Smooth muscle cell (in vitro differentiated cells): ENCODE measurements at regions not wholly inside any gene's neighbourhood (a gene's known extent, or its start where the extent isn't known, plus 50 kb on each side); places are given as distances from the start of the nearest gene placed in this dataset.
A peak's percentile ranks its signal among the peaks of the same experiment; 100 is the strongest.

ENCODE experiments used
- DNase-seq: peaks from one replicate; lab custom pipeline; 2025; ENCODE audit not compliant: unreplicated experiment; lab: John Stamatoyannopoulos, UW
- H2AFZ ChIP-seq: fragments of 200-600 bp; sonication (generic); 2 replicates; pipeline ENCODE4 v1.6.0; 2016; ENCODE audit warnings: antibody characterized with exemption, low read depth, mild to moderate bottlenecking
- H3F3A ChIP-seq: fragments of 200-600 bp; sonication (generic); 2 replicates; pipeline ENCODE4 v1.6.0; 2017; ENCODE audit warnings: antibody characterized with exemption, low read depth
- H3K27ac ChIP-seq: fragments of 200-600 bp; sonication (generic); 2 replicates; pipeline ENCODE4 v1.5.1; 2016; ENCODE audit warnings: low read depth, mild to moderate bottlenecking
- H3K27me3 ChIP-seq: fragments of 200-600 bp; sonication (generic); 2 replicates; pipeline ENCODE4 v1.6.1; 2016; ENCODE audit warnings: low read depth, mild to moderate bottlenecking
- H3K36me3 ChIP-seq: fragments of 200-600 bp; sonication (generic); 2 replicates; pipeline ENCODE4 v1.5.1; 2016; ENCODE audit warnings: low read depth
- H3K4me1 ChIP-seq: fragments of 200-600 bp; sonication (generic); 2 replicates; pipeline ENCODE4 v1.5.1; 2016; ENCODE audit warnings: low read depth
- H3K4me2 ChIP-seq: fragments of 200-600 bp; sonication (generic); 2 replicates; pipeline ENCODE4 v1.6.0; 2016; ENCODE audit warnings: mild to moderate bottlenecking
- H3K4me3 ChIP-seq: fragments of 200-600 bp; sonication (generic); 2 replicates; pipeline ENCODE4 v1.5.1; 2016; ENCODE audit warnings: mild to moderate bottlenecking
- H3K79me2 ChIP-seq: fragments of 200-600 bp; sonication (generic); 2 replicates; pipeline ENCODE4 v1.6.0; 2016; ENCODE audit warnings: low read depth, mild to moderate bottlenecking
- H3K9ac ChIP-seq: fragments of 200-600 bp; sonication (generic); 2 replicates; pipeline ENCODE4 v1.6.0; 2016; ENCODE audit warnings: low read depth
- H3K9me3 ChIP-seq: fragments of 200-600 bp; sonication (generic); replicated peaks from 2 replicates; pipeline ENCODE4 v1.5.1; 2016; ENCODE audit warnings: low read depth
- H4K20me1 ChIP-seq: fragments of 200-600 bp; sonication (generic); 2 replicates; pipeline ENCODE4 v1.6.0; 2016; ENCODE audit warnings: low read depth
- WGBS: methylation state at CpG from one replicate; pipeline ENCODE4 v1.1.7; 2016; ENCODE audit warnings: low lambda C conversion rate; 5-methylcytosine and 5-hydroxymethylcytosine counted together
- TF ChIP-seq, protein P1 (sequence below): fragments of 200-600 bp; sonication (generic); IDR thresholded peaks from 2 replicates; pipeline ENCODE4 v1.5.1; 2017; ENCODE audit warnings: borderline replicate concordance, mild to moderate bottlenecking, antibody characterized with exemption; ENCODE audit not compliant: insufficient read depth, poor library complexity, severe bottlenecking

DNA sequence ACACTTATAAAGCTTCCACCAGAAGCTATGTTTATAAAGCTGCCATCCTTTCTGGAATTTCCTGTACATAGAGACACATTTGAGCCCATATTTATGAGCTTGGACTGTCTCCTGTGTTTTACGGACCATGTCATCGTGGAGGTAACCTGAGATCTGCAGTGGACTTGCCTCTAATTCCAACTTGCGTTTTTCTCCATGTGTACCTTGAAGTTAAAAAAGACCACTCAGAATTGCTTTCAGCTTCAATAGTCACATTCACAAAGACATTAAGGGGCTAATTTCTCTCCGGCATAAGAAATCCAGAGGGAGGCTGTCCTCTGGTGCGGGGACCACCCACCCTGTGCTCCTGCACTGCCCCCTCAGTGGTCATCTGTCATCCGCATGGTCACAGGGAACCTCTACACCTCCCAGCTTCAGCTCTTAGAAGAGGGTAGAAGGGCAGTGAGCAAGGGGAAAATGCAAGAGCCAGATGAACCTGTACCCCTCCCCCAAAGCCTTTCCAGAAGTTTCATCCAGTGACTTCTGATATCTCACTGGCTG, 521.4 kb upstream of the CAMK1G start:
- Histone ChIP-seq H3K36me3 (no peaks in the 10 kb centered on the region), H3K27me3 (no peaks in the 10 kb centered on the region), H3K4me1 (peaks cover 21% of the 10 kb centered on the region), H2AFZ (no peak overlapping the region), H4K20me1 (no peaks in the 10 kb centered on the region), H3K4me3 (no peak overlapping the region), H3K9me3 (no peaks in the 10 kb centered on the region), H3K4me2 (no peak overlapping the region), H3F3A (peaks cover 3% of the 10 kb centered on the region), H3K79me2 (no peaks in the 10 kb centered on the region), H3K27ac (no peak overlapping the region), H3K9ac (no peak overlapping the region)
- no peak for DNase-seq
- TF ChIP-seq, protein P1, sequence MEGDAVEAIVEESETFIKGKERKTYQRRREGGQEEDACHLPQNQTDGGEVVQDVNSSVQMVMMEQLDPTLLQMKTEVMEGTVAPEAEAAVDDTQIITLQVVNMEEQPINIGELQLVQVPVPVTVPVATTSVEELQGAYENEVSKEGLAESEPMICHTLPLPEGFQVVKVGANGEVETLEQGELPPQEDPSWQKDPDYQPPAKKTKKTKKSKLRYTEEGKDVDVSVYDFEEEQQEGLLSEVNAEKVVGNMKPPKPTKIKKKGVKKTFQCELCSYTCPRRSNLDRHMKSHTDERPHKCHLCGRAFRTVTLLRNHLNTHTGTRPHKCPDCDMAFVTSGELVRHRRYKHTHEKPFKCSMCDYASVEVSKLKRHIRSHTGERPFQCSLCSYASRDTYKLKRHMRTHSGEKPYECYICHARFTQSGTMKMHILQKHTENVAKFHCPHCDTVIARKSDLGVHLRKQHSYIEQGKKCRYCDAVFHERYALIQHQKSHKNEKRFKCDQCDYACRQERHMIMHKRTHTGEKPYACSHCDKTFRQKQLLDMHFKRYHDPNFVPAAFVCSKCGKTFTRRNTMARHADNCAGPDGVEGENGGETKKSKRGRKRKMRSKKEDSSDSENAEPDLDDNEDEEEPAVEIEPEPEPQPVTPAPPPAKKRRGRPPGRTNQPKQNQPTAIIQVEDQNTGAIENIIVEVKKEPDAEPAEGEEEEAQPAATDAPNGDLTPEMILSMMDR = no peak
- 90% methylated on average over 6 of the region's 6 CpGs for WGBS

DNA sequence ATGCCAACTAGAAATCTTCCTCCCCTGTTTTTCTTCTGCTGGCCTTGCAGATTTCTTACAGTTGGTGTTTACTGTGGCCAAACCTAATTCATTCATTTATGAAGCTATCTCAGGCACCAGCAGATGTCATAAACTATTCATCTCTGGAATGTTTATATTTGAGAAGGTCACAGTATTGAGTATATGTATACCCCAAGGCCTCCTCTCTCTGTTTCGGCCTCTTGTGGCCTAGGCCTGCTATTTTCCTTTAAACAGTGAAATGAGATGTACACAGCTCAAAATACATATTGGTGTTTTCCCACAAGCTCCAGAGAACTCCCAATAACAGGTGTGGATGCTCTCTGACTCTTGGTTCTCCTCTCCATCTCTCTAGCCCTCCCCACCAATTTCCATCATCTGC, 520.7 kb upstream of the CAMK1G start:
- H3K27ac ChIP-seq = no peak overlapping the region
- TF ChIP-seq, protein P1 = no peak

DNA sequence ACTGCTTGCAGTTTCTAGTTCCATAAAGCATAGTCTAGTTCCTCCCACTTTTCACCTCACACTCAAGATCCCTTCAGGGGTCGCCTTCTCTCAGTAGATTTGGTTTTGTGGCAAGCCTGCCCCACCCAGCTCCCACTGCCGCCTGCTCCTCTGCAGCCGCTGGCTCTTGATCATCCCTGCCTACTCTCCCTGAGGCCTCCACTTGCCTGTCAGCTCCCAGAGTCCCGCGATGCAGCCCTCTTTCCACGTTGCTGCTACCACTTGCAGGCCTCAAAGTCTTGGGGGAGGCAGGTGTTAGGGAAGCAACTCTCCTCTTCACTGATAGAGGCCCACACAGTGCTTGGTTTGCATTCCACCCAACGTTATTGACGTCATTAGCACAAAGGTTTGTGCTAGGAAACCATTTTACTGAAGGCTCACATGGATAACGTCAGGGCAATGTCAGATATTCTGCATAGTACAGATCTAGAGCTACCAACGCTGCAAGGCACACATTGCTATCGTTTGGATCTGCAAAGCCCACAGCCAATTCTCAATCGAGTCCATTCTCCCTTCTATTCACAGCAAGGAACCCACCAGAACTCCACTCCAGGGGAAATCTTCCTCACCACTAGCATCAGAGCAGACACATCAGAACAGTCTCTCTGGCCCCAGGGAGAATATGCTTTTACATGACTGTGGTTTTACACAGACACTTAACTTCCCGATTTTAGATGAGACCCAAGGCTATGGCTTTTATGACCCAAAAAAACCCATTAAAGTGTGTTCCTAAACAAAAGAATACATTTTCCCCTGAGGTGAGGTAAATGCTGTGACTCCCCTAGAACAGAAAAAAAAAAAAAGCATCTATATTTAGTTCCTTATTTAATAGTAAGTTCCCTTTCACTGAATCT, 519.5 kb upstream of the CAMK1G start:
- Histone ChIP-seq H3K4me1 (peaks cover 21% of the 10 kb centered on the region), H3K4me2 (no peak overlapping the region), H4K20me1 (no peaks in the 10 kb centered on the region), H3K9ac (no peak overlapping the region), H3F3A (peaks cover 3% of the 10 kb centered on the region), H3K27ac (peak overlapping the region; percentile 32), H2AFZ (no peak overlapping the region), H3K9me3 (no peaks in the 10 kb centered on the region), H3K36me3 (no peaks in the 10 kb centered on the region), H3K79me2 (no peaks in the 10 kb centered on the region), H3K4me3 (no peak overlapping the region), H3K27me3 (no peaks in the 10 kb centered on the region)
- no peak for DNase-seq
- 57% methylated on average over 13 of the region's 13 CpGs for WGBS
- TF ChIP-seq, protein P1 = no peak

More for the DNA sequence above, 520.7 kb upstream of the CAMK1G start:
- Histone ChIP-seq H2AFZ (no peak overlapping the region), H3K79me2 (no peaks in the 10 kb centered on the region), H3K9me3 (no peaks in the 10 kb centered on the region), H3K36me3 (no peaks in the 10 kb centered on the region), H4K20me1 (no peaks in the 10 kb centered on the region), H3K4me1 (peaks cover 21% of the 10 kb centered on the region), H3K4me2 (no peak overlapping the region), H3K9ac (no peak overlapping the region), H3K4me3 (no peak overlapping the region), H3K27me3 (no peaks in the 10 kb centered on the region), H3F3A (peaks cover 3% of the 10 kb centered on the region)
- no peak for DNase-seq
- 91% methylated on average over 1 of the region's 1 CpG for WGBS
